ENCODE measurements at regions not wholly inside any gene's neighbourhood (a gene's known extent, or its start where the extent isn't known, plus 50 kb on each side); places are given as distances from the start of the nearest gene placed in this dataset.

DNA sequence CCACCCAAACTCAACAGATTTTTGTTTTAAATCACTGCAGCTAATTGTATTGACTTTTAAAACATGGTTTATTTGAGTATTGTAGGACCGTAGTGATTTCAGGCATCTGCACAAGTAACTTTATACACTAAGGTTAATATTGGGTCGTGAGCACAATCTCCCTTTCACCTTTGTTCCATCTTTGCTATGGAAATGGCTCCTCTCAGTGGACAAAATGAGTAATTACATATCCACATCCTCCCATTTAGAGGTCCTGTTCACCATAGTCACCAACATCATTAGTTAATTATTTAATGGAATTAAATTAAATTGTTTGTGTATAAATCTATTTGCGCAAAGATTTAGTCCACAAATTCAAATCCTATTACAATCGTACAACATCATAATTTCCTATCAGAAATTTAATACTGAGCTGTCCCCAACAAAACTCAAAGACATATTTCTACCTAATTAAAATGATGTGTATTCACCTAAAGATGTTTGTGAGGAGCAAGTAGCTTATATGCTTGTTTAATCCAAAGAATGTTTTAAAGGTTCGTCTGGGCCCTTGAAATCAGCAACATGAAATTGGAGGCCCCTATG, 173.0 kb upstream of the DAPK1 start:
- peak; percentile 65 for DNase-seq (ENCODE audit: low spot score)

DNA sequence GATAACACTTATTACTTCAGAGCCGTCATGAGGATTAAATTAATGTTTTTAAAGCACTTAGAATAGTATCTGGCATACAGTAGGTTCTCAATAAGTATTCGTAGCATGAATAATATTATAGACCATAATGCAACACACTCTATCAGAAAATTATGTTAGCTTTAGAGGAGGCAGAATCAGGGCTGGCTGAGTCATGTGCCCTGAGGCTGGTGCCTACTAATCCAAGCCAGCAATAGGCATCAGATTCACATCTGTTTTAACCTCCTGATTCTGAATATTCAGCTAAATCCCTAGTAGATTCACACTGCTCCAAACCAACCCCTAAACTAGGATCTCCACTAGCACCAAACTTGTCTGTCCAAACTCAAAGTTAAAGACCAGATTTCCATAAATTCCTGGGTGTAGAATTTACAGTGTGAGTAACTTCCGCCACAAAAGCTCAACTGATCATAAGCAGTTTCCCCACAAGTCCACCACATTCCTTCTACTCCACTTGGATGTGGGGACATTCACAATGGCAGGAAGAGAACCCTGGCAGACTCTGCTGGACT, 170.0 kb upstream of the DAPK1 start:
- no peak for DNase-seq (ENCODE audit: low spot score)

DNA sequence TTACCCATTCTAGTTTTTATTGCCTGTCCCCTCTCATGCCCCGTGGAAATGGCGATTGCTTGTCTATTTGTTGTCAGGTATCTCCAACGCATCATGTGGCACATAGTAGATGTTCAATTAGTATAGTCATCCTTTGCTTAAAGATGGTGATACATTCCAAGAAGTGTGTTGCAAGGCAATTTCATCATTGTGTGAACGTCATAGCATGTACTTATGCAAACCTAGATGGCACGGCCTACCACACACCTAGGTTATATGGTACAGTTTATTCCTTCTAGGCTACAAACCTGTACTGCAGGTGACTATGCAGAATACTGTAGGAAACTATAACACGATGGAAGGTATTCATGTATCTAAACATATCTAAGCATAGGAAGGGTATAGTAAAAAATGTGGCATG, 163.9 kb upstream of the DAPK1 start:
- no peak for DNase-seq (ENCODE audit: low spot score)

DNA sequence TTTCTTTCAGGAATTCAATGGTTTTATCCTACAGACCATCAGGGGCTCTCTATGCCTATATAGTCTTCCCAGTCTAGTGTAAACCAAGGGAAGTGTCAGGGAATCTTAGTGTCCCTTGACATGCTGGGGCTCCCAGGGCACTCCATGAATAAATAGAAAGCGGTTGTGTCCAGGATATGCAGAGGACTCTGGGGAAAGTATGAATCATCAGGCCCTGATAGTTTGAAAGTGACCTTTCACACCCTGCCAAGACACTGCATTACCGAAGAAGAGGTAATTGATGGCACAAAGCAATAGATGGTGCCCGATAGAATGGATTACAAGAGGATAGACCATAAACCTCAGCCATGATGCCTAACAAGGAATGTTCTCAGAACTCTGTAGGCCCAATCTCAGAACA, 163.3 kb upstream of the DAPK1 start:
- no peak for DNase-seq (ENCODE audit: low spot score)

DNA sequence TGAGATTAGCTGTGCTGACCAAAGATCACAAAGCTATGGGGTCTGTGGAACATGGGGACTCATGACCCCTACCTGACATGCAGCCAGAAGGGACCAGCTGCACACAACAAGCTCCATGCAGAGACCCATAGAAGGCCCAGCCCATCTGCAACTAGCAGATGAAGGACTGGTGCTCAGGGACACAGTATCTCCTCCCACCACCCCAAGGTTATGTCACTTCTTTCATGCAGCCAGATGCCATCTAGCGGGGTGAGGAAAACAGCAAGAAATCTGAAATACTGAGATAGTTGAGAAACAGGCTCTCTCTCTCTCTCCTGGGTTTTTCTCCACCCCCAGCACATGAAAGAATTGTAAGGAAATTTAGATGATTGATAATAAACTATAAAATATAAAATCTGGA, 161.3 kb upstream of the DAPK1 start:
- peak; percentile 16 for DNase-seq (ENCODE audit: low spot score)

DNA sequence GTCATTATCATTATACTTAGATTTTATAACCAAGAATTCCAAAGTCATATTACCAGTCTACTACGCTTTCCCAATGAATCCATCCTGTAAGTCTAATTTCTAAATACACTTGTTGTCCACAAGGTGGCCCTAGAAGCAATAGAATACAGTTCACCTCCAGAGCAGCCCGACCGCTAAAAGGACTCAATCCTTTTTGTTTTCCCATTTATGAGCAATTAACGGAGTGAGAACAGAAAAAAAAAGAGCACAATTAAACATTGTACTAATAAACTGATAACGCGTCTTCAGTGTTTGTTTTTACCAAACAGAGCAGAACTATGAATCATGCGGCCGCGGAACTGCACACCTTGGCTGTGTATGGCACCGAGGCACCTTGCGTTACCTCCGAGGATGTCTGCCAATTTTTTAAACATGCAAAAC, 160.7 kb upstream of the DAPK1 start:
- DNase-seq (ENCODE audit: low spot score): peak; percentile 64

DNA sequence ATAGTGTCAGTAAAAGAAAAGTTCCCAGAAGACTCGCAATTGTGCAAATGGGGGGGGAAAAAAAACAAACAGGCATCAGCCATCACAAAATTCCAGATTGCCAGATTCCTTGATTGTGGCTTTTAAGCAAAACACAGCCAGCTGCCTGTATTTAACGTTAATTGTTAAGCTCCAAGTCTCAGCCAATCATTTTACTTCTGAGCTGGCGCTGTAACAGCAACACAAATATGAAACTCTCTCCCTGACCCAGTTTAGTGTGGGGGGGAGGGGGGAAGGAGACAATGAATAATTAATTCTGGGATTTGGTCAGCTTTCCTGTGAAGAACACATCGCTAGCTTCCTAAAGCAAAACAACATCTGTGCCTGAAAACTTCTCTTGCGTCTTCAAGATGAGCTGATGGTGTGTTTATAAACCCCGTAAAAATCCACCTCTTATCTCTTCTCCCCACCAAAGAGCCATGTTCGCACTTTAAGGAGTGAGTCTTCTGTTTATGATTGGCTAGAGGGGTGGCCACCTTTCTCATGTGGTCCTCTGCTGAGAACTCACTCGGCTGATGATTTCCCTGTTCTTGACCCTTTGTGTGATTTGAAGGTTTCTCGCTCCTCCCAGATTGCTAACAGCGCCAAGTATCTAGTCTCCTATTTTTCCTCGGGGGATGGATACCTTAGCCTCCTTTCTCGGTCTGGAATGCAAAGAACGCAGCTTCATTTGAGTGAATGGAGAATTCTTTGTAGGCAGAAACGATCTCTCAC, 160.2 kb upstream of the DAPK1 start:
- peak; percentile 32 for DNase-seq (ENCODE audit: low spot score)

DNA sequence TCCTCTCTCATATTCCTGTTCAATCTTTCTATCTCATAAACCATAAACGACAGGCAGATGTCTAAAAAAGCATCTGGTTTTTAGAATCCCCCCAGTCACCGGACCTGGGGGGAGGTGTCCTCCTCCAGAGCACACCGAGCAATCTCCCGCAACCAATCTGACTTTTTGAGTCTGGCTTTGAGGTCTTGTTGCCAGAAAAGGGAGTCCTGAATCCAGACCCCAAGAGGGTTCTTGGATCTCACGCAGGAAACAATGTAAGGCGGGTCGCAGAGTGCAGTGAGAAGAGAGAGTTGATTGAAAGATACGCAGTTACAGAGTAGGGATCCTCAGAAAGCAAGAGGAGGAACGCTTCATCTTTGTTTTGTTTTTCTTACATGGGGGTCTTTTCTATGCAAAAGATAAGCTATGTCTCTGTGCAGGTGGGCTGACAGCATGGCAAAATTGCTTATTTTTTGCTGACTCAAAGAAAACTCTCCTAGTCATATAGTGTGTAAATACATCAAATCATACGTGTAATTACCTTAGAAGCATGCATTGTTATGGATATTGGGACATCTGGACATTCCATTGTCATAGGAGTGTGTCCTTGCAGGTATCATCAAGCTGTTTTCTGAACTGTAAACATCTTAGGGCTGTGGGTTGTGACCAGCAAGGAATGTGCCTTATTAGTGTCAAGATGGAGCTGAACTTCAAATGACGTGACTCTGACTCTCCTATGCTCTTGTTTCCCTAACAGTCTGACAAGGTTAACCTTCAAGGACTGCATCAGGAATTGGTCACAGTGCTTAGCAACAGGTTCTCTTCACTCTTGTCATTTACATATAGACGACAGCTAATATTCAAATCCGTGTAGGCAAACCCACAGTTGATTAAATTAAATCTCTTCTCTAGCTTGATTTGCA, 159.3 kb upstream of the DAPK1 start:
- no peak for DNase-seq (ENCODE audit: low spot score)

DNA sequence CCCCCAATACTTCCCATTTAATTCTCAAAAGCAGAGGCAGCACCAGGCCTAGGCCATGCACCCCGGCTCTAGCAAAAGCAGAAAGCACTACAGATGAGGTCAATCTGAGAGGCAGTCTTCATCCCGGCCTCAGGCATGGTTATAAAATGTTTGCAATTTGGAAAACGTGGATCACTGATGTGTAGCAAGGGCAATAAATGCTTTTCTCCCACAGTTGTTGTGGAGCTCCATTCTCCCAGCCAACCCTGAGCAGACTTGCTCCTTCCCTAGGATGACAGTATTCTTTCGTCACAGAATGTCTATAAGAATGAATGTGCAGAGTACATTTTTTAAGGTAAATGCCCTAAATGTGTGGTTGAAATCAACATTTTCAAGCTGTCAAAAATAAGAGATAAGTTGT, 157.3 kb upstream of the DAPK1 start:
- DNase-seq (ENCODE audit: low spot score): no peak

DNA sequence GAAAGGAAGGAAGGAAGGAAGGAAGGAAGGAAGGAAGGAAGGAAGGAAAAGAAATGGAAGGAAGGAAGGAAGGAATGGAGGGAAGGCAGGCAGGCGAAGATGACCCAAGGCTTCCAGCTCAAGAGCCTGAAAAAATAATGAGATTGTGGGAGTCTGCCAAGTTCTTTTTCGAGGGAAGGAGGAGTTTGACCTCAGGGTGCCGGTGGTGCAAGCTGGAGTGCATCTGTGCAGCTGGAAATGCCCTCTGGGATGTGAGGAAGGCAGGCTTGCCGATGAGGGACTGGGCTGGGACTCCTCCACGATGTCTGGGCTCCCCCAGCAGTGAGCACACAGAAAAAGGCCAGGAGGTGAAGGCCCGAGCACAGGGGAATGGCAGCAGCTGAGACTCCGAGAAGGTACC, 154.9 kb upstream of the DAPK1 start:
- DNase-seq (ENCODE audit: low spot score): no peak

DNA sequence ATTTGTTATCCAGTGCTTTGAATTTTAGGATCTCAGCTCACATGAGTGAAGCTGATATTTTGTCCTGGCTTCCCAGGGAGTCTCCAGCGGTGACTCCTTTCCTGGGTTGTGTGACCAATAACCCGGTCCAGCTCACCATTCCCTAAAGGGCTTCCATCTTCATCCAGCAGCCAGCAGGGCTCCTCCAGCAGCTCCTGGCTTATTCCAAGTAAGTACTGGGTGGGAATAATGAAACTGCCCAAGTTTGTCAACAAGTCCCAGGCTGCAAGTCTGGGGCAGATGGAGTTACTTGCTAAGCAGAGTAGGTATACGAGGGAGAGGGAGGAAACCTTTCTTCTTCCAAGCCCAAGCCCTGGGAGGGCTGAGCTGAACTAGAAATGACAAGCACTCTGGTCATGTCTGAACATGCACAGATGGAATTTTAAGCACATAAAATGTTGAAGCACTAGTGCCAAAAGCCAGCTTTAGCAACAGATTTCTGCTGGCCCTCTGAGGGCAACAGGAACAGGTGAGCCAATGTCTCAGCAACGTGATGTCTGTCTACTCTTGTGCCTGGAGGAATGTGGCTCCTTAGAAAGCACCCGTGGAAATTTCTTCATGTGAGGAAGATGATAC, 153.7 kb upstream of the DAPK1 start:
- DNase-seq (ENCODE audit: low spot score): no peak

DNA sequence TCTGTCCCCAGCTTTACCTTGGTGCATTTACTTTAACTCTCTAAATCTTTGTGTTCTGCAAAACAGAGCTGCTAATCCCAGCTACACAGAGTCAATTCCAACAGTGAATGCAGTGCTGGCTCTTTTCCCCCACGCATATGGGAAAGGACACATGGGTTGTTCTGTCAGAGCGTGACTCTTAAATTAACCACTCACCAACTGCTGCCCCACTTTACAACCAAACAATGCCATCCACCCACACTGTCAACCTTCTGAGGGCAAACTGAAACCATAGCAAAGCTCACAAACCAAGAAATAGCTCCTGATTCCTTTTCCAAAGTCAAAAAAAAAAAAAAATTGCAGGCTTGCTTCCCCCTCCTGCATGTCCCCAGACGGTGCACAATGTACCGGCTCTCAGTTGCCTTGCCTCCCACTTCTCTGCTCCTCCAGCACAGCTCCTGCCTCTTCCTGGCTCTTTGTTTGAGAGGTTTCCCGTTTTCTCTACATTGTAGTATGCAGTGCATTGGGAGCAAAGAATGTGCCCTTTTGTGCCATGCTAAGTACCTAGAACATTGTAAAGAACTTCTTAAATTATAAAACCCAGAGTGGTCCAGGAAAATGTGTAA, 151.5 kb upstream of the DAPK1 start:
- DNase-seq (ENCODE audit: low spot score): no peak

DNA sequence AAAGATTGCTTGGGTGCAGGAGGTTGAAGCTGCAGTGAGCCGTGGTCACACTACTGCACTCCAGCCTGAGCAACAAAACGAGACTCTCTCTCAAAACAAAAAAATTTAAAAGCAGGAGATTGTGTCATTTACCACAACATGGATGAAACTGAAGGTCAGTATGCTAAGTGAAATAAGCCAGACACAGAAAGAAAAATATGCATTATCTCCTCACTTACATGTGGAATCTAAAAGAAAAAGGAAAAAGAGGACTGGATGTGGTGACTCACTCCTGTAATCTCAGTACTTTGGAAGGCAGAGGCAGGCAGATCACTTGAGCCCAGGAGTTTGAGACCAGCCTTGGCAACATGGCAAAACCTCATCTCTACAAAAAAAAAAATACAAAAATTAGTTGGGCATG, 146.8 kb upstream of the DAPK1 start:
- DNase-seq (ENCODE audit: low spot score): no peak

DNA sequence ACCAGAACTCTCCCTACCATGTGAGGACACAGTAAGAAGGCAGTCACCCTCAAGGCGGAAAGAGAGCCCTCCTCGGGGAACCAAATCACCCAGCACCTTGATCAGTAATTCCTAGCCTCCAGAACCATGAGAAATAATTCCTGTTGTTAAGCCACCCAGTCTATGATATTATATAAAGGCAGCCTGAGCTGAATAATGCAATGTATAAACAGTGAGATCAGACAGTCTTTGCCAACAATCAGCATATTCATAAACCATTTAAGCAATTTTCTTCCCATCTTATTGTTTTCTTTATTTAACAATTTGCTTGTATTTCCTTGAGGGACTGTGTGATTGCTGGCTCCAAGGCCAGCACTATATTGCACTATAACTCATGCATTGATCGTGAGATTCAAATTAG, 144.4 kb upstream of the DAPK1 start:
- DNase-seq (ENCODE audit: low spot score): no peak

DNA sequence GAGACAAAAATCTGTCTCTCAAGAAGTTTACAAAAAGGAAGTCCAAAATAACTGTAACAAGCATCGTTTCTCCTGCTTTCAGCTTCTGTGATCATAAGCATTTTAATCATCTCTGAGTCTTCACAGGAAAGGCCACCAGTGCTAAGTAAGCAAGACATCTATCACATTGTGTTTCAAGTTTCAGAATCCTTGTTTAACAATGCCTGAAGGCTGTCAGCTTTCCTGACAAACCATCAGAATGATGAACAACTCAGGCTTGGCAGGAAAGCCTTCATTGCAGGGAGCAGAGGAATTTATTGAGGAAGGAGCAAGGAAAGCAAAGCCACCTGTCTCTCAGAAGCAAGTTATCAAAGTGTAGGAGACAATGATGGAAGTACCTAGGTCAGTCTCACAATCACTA, 143.5 kb upstream of the DAPK1 start:
- DNase-seq (ENCODE audit: low spot score): no peak

DNA sequence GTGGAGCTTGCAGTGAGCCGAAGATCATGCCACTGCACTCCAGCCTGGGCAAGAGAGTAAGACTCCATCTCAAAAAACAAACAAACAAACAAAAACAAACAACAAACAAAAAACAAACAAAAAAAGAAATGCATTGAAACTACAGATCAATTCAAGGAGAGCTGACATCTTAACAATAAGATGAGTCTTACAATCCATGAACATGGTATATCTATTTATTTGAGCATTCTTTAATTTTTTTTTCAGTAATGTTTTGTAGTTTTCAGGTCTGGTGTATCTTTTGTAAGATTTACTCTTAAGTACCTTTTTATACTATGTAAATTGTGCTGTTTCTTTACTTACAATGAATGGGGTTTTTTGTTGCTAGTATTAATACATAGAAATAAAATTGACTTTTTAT, 140.1 kb upstream of the DAPK1 start:
- DNase-seq (ENCODE audit: low spot score): no peak

DNA sequence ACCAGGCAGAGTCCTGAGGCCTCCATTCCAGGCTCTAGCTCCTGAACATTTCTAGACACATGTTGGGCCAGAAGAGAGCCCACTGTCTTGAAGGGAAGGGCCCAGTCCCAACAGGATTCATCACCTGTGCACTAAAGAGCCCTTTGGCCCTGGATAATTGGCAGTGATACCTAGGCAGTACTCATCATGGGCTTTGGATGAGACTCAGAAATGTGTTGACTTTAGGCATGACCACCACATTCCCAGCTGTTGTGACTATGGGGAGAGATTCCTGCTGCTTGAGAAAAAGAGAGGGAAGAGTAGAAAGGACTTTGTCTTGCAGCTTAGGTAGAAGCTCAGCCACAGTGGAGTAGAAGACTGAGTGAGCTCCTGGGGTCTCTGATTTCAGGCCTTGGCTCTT, 138.4 kb upstream of the DAPK1 start:
- DNase-seq (ENCODE audit: low spot score): no peak

DNA sequence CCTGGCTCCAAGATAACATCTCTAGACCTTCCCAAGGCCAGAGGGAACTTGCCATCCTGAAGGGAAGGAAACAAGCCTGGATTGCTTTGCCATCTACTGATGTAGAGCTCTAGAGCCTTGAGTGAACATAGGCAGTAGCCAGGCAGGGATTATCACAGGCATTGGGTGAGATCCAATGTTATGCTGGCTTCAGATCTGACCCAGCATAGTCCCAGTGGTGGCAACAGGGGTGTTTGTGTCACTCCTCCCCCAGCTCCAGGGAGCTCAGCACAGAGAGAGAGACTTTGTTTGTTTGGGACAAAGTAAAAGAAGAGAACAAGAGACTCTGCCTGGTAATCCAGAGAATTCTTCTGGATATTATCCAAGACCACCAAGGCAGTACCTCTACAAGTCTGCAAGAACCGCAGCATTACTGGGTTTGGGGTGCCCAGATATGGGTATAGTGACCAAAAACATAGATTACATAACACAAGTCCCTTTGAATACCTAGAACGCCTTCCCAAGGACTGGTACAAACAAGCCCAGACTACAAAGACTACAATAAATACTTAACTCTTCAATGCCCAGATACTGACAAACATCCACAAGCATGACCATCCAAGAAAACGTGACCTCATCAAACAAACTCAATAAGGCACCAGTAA, 137.6 kb upstream of the DAPK1 start:
- DNase-seq (ENCODE audit: low spot score): no peak

DNA sequence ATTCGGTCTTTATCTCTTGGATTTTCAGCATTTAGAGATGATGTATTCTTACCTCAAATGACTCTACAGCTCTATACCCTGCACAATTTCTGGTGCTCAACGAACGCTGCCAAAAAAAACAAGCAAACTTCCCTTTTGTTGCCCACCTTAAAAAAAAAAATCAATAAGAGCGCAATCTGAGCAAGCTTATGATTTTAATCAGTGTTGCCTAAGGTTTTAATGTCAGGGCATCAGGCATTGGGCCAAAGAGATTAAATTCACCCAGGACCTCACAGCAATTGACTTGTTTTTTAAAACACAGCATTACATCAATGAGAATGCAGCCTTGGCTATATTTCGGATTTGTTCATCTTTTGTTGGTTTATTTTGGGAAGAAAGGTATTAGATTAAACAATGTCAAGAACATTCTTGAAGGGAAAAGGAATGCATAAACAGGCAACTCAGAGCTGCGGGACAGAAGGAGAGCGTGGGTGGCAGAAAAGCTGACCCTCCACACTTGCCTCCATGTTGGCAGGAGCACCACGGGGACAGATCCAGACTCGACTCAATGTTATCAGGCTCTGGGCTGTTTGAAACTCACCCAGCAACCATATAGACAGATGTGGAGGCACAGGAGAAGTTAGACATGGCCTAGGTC, 127.5 kb upstream of the DAPK1 start:
- DNase-seq (ENCODE audit: low spot score): no peak

DNA sequence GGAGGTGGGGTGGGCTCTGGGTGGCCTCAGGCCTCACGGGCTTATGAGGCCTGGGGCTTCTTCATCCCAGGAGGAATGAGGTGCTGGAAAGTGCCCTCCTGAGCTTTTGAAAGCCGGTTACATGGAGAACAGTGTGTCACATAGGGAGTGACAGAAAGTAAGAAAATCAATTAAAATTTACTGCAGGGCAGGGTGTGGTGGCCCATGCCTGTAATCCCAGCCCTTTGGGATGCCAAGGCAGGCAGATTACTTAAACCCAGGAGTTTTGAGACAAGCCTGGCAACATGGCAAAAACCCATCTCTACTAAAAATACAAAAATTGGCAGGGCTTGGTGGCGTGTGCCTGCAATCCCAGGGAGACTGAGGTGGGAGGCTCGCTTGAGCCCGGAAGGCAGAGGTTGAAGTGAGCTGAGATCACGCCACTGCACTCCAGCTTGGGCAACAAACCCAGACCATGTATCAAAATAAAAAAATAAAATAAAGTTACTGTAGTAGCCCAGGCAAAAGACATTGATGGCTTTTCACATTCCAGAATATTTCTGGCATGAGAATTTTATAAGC, 125.8 kb upstream of the DAPK1 start:
- no peak for DNase-seq (ENCODE audit: low spot score)
